GM18508 (cell line): ENCODE measurements at regions not wholly inside any gene's neighbourhood (a gene's known extent, or its start where the extent isn't known, plus 50 kb on each side); places are given as distances from the start of the nearest gene placed in this dataset.

Experiments used
- ATAC-seq: cut with Tn5 transposase; IDR thresholded peaks from one replicate; pipeline ENCODE4 v1.9.1; 2021; ENCODE audit warnings: moderate number of reproducible peaks; ENCODE audit not compliant: insufficient read depth, unreplicated experiment

- no peak for ATAC-seq
Measured at GRCh38 chr15:69648775-69649735, 196.4 kb downstream of the RPLP1 start.

- ATAC-seq, result no peak
Measured at GRCh38 chr15:69652293-69652692, 199.7 kb downstream of the RPLP1 start.

- no peak for ATAC-seq
Measured at GRCh38 chr15:69652751-69653305, 200.2 kb downstream of the RPLP1 start.

- no peak for ATAC-seq
Measured at GRCh38 chr15:69653306-69653705, 200.7 kb downstream of the RPLP1 start.

GRCh38 chr15:69653846-69654245 lies 201.2 kb downstream of the RPLP1 start:
- ATAC-seq, result no peak

GRCh38 chr15:69656271-69657030 lies 203.8 kb downstream of the RPLP1 start:
- no peak for ATAC-seq

- no peak for ATAC-seq
Measured at GRCh38 chr15:69657626-69658025, 205.0 kb downstream of the RPLP1 start.

GRCh38 chr15:69658411-69658945 lies 205.9 kb downstream of the RPLP1 start:
- ATAC-seq, result no peak

- ATAC-seq, result no peak
Measured at GRCh38 chr15:69659454-69660050, 206.9 kb downstream of the RPLP1 start.

- ATAC-seq, result no peak
Measured at GRCh38 chr15:69660114-69660513, 207.5 kb downstream of the RPLP1 start.

- no peak for ATAC-seq
Measured at GRCh38 chr15:69660658-69661405, 208.2 kb downstream of the RPLP1 start.

GRCh38 chr15:69661446-69661845 lies 208.8 kb downstream of the RPLP1 start:
- no peak for ATAC-seq

GRCh38 chr15:69661871-69662644 lies 209.4 kb downstream of the RPLP1 start:
- ATAC-seq, result no peak

- ATAC-seq, result no peak
Measured at GRCh38 chr15:69662645-69663000, 210.0 kb downstream of the RPLP1 start.

GRCh38 chr15:69663441-69663840 lies 210.8 kb downstream of the RPLP1 start:
- no peak for ATAC-seq

GRCh38 chr15:69663982-69664381 lies 211.4 kb downstream of the RPLP1 start:
- no peak for ATAC-seq

GRCh38 chr15:69664572-69665571 lies 212.3 kb downstream of the RPLP1 start:
- no peak for ATAC-seq

GRCh38 chr15:69665641-69666111 lies 213.1 kb downstream of the RPLP1 start:
- ATAC-seq, result no peak
